GM06990 (cell line): ENCODE measurements at regions not wholly inside any gene's neighbourhood (a gene's known extent, or its start where the extent isn't known, plus 50 kb on each side); places are given as distances from the start of the nearest gene placed in this dataset.

Experiments
- DNase-seq: peaks from one replicate; pipeline ENCODE4 v3.0.0-alpha.2; 2011; ENCODE audit not compliant: insufficient read length; ENCODE audit errors: extremely low read depth
- H3K27me3 ChIP-seq: replicated peaks from 2 replicates; pipeline ENCODE4 v1.6.0; 2011; ENCODE audit warnings: low read length; ENCODE audit not compliant: control insufficient read depth, insufficient read depth
- H3K36me3 ChIP-seq: 2 replicates; pipeline ENCODE4 v1.5.1; 2011; ENCODE audit warnings: low read length; ENCODE audit not compliant: control insufficient read depth, insufficient read depth
- H3K4me3 ChIP-seq: replicated peaks from 2 replicates; pipeline ENCODE4 v1.5.1; 2011; ENCODE audit warnings: low read depth, mild to moderate bottlenecking, control low read depth, low read length
- TF ChIP-seq, protein P1 (sequence below): IDR thresholded peaks from 2 replicates; pipeline ENCODE4 v1.5.1; 2011; ENCODE audit warnings: low read length, control low read depth, mild to moderate bottlenecking, inconsistent platforms; ENCODE audit not compliant: insufficient read depth, poor library complexity, severe bottlenecking

GRCh38 chr2:189372688-189373257, 68.5 kb upstream of the WDR75 start:
- no peaks in the 10 kb centered on the region for H3K36me3 ChIP-seq
- H3K27me3 ChIP-seq: no peaks in the 10 kb centered on the region
- H3K4me3 ChIP-seq: no peak overlapping the region
- TF ChIP-seq, protein P1, sequence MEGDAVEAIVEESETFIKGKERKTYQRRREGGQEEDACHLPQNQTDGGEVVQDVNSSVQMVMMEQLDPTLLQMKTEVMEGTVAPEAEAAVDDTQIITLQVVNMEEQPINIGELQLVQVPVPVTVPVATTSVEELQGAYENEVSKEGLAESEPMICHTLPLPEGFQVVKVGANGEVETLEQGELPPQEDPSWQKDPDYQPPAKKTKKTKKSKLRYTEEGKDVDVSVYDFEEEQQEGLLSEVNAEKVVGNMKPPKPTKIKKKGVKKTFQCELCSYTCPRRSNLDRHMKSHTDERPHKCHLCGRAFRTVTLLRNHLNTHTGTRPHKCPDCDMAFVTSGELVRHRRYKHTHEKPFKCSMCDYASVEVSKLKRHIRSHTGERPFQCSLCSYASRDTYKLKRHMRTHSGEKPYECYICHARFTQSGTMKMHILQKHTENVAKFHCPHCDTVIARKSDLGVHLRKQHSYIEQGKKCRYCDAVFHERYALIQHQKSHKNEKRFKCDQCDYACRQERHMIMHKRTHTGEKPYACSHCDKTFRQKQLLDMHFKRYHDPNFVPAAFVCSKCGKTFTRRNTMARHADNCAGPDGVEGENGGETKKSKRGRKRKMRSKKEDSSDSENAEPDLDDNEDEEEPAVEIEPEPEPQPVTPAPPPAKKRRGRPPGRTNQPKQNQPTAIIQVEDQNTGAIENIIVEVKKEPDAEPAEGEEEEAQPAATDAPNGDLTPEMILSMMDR: no peak
- no peak for DNase-seq

DNA sequence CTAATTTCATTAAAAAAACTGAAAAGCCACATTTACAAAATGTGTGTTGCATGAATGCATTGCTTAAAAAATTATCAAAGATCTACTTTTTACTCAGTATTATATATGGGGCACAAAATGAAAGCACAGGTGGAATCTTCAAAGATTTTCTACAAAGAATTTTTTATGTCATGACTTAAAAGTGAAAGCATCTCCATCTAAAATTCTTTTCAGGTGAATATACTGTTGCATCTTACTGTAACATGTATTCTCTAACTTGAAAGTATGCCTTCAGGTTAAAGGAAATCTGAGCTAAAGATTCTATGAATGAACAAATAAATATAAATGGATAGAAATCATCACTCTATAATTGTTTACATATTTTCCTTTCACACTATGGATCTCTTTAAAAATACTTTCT, 66.8 kb upstream of the WDR75 start:
- no peak for DNase-seq
- Histone ChIP-seq H3K4me3 (no peak overlapping the region), H3K27me3 (no peaks in the 10 kb centered on the region), H3K36me3 (no peaks in the 10 kb centered on the region)
- TF ChIP-seq, protein P1: no peak

DNA sequence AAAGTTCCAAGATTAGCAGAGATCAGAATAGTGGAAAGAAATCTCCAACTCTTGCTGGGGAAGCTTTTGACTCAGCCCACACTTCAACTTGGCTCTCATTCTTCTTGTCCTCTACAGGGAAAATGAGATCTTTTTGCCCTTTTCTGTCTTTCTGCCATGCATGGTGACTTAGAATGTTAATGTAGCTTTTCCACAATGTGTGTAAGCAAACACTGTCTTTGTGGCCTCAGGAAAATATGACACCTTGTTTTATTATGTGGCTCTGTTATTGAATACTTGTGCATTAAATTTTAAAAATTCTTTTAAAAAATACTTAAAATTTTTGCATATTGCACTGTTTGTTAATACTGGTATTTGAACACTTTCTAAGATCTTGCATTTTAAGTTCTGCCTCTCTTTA, 65.4 kb upstream of the WDR75 start:
- Histone ChIP-seq H3K4me3 (no peak overlapping the region), H3K36me3 (no peaks in the 10 kb centered on the region), H3K27me3 (no peaks in the 10 kb centered on the region)
- TF ChIP-seq, protein P1: no peak
- DNase-seq: no peak

DNA sequence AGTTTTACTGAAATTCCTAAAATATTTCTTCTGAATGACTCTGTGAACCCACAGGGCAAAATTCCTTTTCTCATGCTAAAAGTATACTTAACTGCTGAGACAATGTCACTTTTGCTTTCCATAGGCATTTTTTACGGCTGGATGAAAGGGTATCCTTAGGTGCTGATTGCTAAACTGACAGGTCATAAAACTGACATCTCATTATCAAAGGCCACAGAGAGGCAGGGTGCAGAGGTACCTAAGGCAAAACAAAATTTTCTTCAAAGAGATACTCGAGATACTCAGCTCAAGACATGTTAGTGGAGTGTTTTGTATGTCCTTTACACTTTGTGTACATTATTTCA, 62.0 kb upstream of the WDR75 start:
- TF ChIP-seq, protein P1: no peak
- DNase-seq: no peak
- no peak overlapping the region for H3K4me3 ChIP-seq

GRCh38 chr2:189379731-189380261, 61.5 kb upstream of the WDR75 start:
- TF ChIP-seq, protein P1: no peak

More for the DNA sequence above, 62.0 kb upstream of the WDR75 start:
- no peaks in the 10 kb centered on the region for H3K36me3 ChIP-seq
- no peaks in the 10 kb centered on the region for H3K27me3 ChIP-seq

DNA sequence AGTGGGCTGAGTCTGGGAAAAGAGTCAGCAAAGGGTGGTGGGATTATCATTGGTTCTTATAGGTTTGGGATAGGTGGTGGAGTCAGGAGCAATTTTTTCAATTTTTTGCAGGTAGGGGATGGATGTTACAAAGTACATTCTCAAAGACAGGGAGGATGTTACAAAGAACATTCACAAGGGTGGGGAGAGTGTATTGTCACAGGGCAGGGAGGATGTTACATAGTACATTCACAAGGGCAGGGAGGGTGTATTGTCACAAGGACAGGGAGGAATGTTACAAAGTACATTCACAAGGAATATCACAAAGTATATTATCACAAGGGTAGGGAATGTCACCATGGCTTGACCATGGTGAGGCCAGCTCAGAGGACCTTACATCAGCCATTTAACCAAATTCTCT, 58.6 kb upstream of the WDR75 start:
- no peak for DNase-seq
- H3K27me3 ChIP-seq: no peaks in the 10 kb centered on the region
- TF ChIP-seq, protein P1: no peak
- H3K4me3 ChIP-seq: no peak overlapping the region
- no peaks in the 10 kb centered on the region for H3K36me3 ChIP-seq

More at GRCh38 chr2:189379731-189380261, 61.5 kb upstream of the WDR75 start:
- DNase-seq: no peak
- no peak overlapping the region for H3K4me3 ChIP-seq
- H3K27me3 ChIP-seq: no peaks in the 10 kb centered on the region
- no peaks in the 10 kb centered on the region for H3K36me3 ChIP-seq
